Pancreas (tissue), 10 donors: ENCODE measurements at regions not wholly inside any gene's neighbourhood (a gene's known extent, or its start where the extent isn't known, plus 50 kb on each side); places are given as distances from the start of the nearest gene placed in this dataset.

Experiments used
- ATAC-seq, 4 donors: fragments of 200-7000 bp; cut with Tn5 transposase; one replicate each; pipeline versions ENCODE4 v1.8.0 to v1.9.1; 2020; ENCODE audit warnings: mild to moderate bottlenecking in 4 of 4, moderate library complexity in 4 of 4
- DNase-seq, 6 donors: peaks; one replicate each; pipeline ENCODE4 v3.0.0-alpha.2; 2020
- FAIRE-seq: peaks from 2 replicates; lab custom pipeline; 2012; peaks lifted over from hg19 to GRCh38; lab: Jason Lieb, UNC
- H3K27ac ChIP-seq, 4 donors: fragments of 200-600 bp; sonication (generic); 1 replicate in 3 of 4; 2 replicates in 1 of 4; pipeline versions ENCODE4 v1.5.0 to v1.8.0; 2020
- H3K27me3 ChIP-seq, 4 donors: fragments of 200-600 bp; one replicate each; pipeline ENCODE4 v1.8.0; 2021
- H3K36me3 ChIP-seq, 3 donors: fragments of 200-600 bp; sonication (generic) in 1 of 3; one replicate each; pipeline versions ENCODE4 v1.5.0 to v1.8.0; 2020 to 2021
- H3K4me1 ChIP-seq, 3 donors: fragments of 200-600 bp; one replicate each; pipeline ENCODE4 v1.8.0; 2021
- H3K4me3 ChIP-seq, 4 donors: fragments of 200-600 bp; sonication (generic) in 2 of 4; one replicate each; pipeline versions ENCODE4 v1.5.0 to v1.8.0; 2020 to 2021
- H3K9me3 ChIP-seq, 4 donors: fragments of 200-600 bp; one replicate each; pipeline ENCODE4 v1.8.0; 2021
- CTCF ChIP-seq, 4 donors: fragments of 200-600 bp; sonication (generic) in 3 of 4; IDR thresholded peaks; one replicate each; pipeline versions ENCODE4 v1.5.0 to v1.8.0; 2021; ENCODE audit warnings: antibody characterized with exemption in 4 of 4
- WGBS, 2 donors: extraction: QIAGEN DNeasy Blood & Tissue Kit; methylation state at CpG; one replicate each; pipeline ENCODE4 v1.1.7; 2013; 5-methylcytosine and 5-hydroxymethylcytosine counted together
- intact Hi-C, 3 donors: fragments of 100-400 bp; cut with DNase I; formaldehyde crosslinking; loops; one replicate each; pipeline versions ENCODE4 v1.11.1 to v1.14.2; 2022
- donor health status: healthy with polysubstance abuse.
- donor health status: DM: no; HTN: no; CAD: no; lungs with moderate emphysema.
- donor health status: DM: no; HTN: no; CAD: no.
- donor health status: control.
- donor health status: control.
- donor health status: Bipolar disorder and iron deficiency.
- donor health status: DM: yes; HTN: yes; CAD: no.
- donor health status: DM: no; HTN: no; CAD: no.
- donor health status: DM: no; HTN: no; CAD: no.
- donor health status: DM: yes; HTN: yes; CAD: no.

GRCh38 chr6:50272611-50273010 is 222.9 kb upstream of the DEFB112 start:
- Histone ChIP-seq H3K36me3 (no peaks in the 10 kb centered on the region), H3K27ac (no peak overlapping the region), H3K9me3 (no peaks in the 10 kb centered on the region), H3K4me3 (no peak overlapping the region), H3K4me1 (no peaks in the 10 kb centered on the region), H3K27me3 (no peaks in the 10 kb centered on the region)
- intact Hi-C loops, result no loop called here
- TF ChIP-seq CTCF (IDR thresholded peaks at IDR 0.05), result no peak
- no peak for ATAC-seq
- DNase-seq, result no peak
- FAIRE-seq, result no peak

GRCh38 chr6:50276771-50277261 is 227.1 kb upstream of the DEFB112 start:
- no peaks in the 10 kb centered on the region for H3K27me3 ChIP-seq
- intact Hi-C loops, result no loop called here
- DNase-seq (no peak), FAIRE-seq (no peak), ATAC-seq (no peak)
- 44 to 58% methylated on average over 5 of the region's 5 CpGs for WGBS, 2 donors
- no peaks in the 10 kb centered on the region for H3K4me1 ChIP-seq
- no peak overlapping the region for H3K4me3 ChIP-seq
- H3K9me3 ChIP-seq, result no peaks in the 10 kb centered on the region
- no peaks in the 10 kb centered on the region for H3K36me3 ChIP-seq
- H3K27ac ChIP-seq, result no peak overlapping the region
- TF ChIP-seq CTCF (IDR thresholded peaks at IDR 0.05), result no peak

GRCh38 chr6:50277774-50278173 is 228.0 kb upstream of the DEFB112 start:
- Histone ChIP-seq H3K27me3 (no peaks in the 10 kb centered on the region), H3K4me3 (no peak overlapping the region), H3K27ac (no peak overlapping the region), H3K4me1 (no peaks in the 10 kb centered on the region), H3K36me3 (no peaks in the 10 kb centered on the region), H3K9me3 (no peaks in the 10 kb centered on the region)
- ATAC-seq, result no peak
- no peak for FAIRE-seq
- no peak for TF ChIP-seq CTCF (IDR thresholded peaks at IDR 0.05)
- 12% methylated on average over 2 of the region's 2 CpGs for WGBS, 2 donors
- no peak for DNase-seq
- intact Hi-C loops, result no loop called here

- H3K9me3 ChIP-seq, result no peaks in the 10 kb centered on the region
Measured at GRCh38 chr6:50278663-50279062, 228.9 kb upstream of the DEFB112 start.

More at GRCh38 chr6:50278663-50279062, 228.9 kb upstream of the DEFB112 start:
- H3K4me3 ChIP-seq, result no peak overlapping the region
- TF ChIP-seq CTCF (IDR thresholded peaks at IDR 0.05), result no peak
- H3K4me1 ChIP-seq, result no peaks in the 10 kb centered on the region
- no peaks in the 10 kb centered on the region for H3K27me3 ChIP-seq
- H3K27ac ChIP-seq, result no peak overlapping the region
- intact Hi-C loops, result no loop called here
- H3K36me3 ChIP-seq, result no peaks in the 10 kb centered on the region
- no peak for ATAC-seq
- WGBS, 2 donors, result 21 to 25% methylated on average over 2 of the region's 2 CpGs
- no peak for DNase-seq
- no peak for FAIRE-seq
